ENCODE measurements at regions not wholly inside any gene's neighbourhood (a gene's known extent, or its start where the extent isn't known, plus 50 kb on each side); places are given as distances from the start of the nearest gene placed in this dataset.

DNA sequence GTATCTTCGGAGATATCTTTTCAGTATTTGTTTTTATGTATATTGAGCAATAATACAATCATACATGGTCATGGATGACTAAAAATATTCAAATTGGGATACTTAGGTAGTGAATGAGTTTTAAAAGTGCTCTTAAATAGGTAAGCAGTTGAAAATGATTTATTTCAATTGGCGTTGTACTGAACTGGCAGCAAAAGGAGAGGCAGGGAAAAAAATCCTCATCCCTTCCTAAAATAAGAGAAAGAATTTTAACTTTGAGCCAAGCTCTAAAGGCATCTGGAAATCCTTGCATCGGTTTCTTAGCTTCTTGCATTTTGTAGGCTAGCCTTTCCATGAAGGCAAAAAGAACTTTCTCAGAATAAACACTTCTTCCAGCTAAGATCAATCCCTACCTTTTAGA, 125.2 kb downstream of the MGST1 start:
- Histone ChIP-seq H3K36me3 (ENCODE audit: control insufficient read depth, insufficient read depth, low read length) (no peaks in the 10 kb centered on the region), H3K4me1 (ENCODE audit: control insufficient read depth, extremely low read depth, insufficient read depth, low read length) (no peaks in the 10 kb centered on the region)

DNA sequence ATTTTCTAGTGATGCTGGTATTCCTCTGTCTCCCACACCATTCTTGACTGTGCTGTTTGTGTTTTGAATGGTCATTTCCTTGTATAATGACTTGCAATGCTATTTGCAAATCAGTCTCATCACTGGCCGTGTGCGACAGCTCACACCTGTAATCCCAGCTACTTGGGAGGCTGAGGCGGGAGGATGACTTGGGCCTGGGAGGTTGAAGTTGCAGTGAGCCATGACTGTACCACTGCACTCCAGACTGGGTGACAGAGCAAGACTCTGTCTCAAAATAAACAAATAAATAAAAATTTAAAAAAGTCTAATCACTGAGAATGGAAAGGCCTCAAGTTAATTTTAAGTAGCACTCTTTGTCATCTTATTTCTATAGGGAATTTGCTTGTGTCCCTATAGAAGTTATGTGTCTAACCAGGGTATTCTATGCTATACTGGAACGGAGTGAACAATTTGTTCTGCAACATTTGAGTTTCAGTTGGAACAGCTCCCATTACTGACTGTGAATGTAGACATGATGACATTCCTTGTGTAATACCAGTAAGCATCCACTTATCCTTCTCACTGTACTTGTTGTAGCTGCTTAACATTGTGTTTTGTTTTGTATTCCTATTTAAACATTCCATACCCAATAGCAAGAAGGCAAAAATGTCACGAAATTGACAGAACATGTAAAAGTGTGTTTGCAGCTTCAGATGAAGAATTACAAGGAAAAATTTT, 126.3 kb downstream of the MGST1 start:
- peak; percentile 18 to 80 for DNase-seq (ENCODE audit: low read depth in 2 of 2)
- Histone ChIP-seq H4K20me1 (ENCODE audit: control insufficient read depth, extremely low read depth, insufficient read depth, low read length) (no peaks in the 10 kb centered on the region), H3K27me3 (ENCODE audit: control insufficient read depth, insufficient read depth, low read length) (no peaks in the 10 kb centered on the region), H3K4me1 (ENCODE audit: control insufficient read depth, extremely low read depth, insufficient read depth, low read length) (no peaks in the 10 kb centered on the region), H3K4me3 (replicated peaks in 1 of 4; ENCODE audit: control extremely low read depth in 1 of 4, insufficient read depth in 1 of 4, low read depth in 3 of 4, low read length in 4 of 4) (no peak overlapping the region), H2AFZ (ENCODE audit: low read length) (no peak overlapping the region), H3K36me3 (ENCODE audit: control insufficient read depth, insufficient read depth, low read length) (no peaks in the 10 kb centered on the region), H3K27ac (ENCODE audit: insufficient read depth, low read length) (no peak overlapping the region), H3K4me2 (ENCODE audit: extremely low read depth, insufficient read depth, low read length) (no peak overlapping the region), H3K79me2 (ENCODE audit: control insufficient read depth, insufficient read depth, low read length) (no peaks in the 10 kb centered on the region), H3K9ac (ENCODE audit: insufficient read depth, low read length) (no peak overlapping the region), H3K9me3 (ENCODE audit: control insufficient read depth, insufficient read depth, low read depth, low read length) (no peaks in the 10 kb centered on the region)
- TF ChIP-seq EZH2 (IDR thresholded peaks at IDR 0.05; ENCODE audit: low read length, missing control alignments), result no peak
- TF ChIP-seq, protein P1, sequence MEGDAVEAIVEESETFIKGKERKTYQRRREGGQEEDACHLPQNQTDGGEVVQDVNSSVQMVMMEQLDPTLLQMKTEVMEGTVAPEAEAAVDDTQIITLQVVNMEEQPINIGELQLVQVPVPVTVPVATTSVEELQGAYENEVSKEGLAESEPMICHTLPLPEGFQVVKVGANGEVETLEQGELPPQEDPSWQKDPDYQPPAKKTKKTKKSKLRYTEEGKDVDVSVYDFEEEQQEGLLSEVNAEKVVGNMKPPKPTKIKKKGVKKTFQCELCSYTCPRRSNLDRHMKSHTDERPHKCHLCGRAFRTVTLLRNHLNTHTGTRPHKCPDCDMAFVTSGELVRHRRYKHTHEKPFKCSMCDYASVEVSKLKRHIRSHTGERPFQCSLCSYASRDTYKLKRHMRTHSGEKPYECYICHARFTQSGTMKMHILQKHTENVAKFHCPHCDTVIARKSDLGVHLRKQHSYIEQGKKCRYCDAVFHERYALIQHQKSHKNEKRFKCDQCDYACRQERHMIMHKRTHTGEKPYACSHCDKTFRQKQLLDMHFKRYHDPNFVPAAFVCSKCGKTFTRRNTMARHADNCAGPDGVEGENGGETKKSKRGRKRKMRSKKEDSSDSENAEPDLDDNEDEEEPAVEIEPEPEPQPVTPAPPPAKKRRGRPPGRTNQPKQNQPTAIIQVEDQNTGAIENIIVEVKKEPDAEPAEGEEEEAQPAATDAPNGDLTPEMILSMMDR (conservative IDR thresholded peaks at IDR 0.05 in 1 of 2, IDR thresholded peaks at IDR 0.05 in 1 of 2; ENCODE audit: low read depth in 1 of 2, low read length in 2 of 2), result peak in 1 of 2 donors; percentile 10

More for the DNA sequence above, 125.2 kb downstream of the MGST1 start:
- no peaks in the 10 kb centered on the region for H3K79me2 ChIP-seq (ENCODE audit: control insufficient read depth, insufficient read depth, low read length)
- H3K4me2 ChIP-seq (ENCODE audit: extremely low read depth, insufficient read depth, low read length), result no peak overlapping the region
- no peak overlapping the region for H3K27ac ChIP-seq (ENCODE audit: insufficient read depth, low read length)
- H4K20me1 ChIP-seq (ENCODE audit: control insufficient read depth, extremely low read depth, insufficient read depth, low read length), result no peaks in the 10 kb centered on the region
- H3K9me3 ChIP-seq (ENCODE audit: control insufficient read depth, insufficient read depth, low read depth, low read length), result no peaks in the 10 kb centered on the region
- no peak overlapping the region for H2AFZ ChIP-seq (ENCODE audit: low read length)
- H3K9ac ChIP-seq (ENCODE audit: insufficient read depth, low read length), result no peak overlapping the region
- TF ChIP-seq EZH2 (IDR thresholded peaks at IDR 0.05; ENCODE audit: low read length, missing control alignments), result no peak
- TF ChIP-seq, protein P1 (conservative IDR thresholded peaks at IDR 0.05 in 1 of 2, IDR thresholded peaks at IDR 0.05 in 1 of 2; ENCODE audit: low read depth in 1 of 2, low read length in 2 of 2), result no peak
- no peaks in the 10 kb centered on the region for H3K27me3 ChIP-seq (ENCODE audit: control insufficient read depth, insufficient read depth, low read length)
- no peak overlapping the region for H3K4me3 ChIP-seq (replicated peaks in 1 of 4; ENCODE audit: control extremely low read depth in 1 of 4, insufficient read depth in 1 of 4, low read depth in 3 of 4, low read length in 4 of 4)
- DNase-seq (ENCODE audit: low read depth in 2 of 2), result no peak

DNA sequence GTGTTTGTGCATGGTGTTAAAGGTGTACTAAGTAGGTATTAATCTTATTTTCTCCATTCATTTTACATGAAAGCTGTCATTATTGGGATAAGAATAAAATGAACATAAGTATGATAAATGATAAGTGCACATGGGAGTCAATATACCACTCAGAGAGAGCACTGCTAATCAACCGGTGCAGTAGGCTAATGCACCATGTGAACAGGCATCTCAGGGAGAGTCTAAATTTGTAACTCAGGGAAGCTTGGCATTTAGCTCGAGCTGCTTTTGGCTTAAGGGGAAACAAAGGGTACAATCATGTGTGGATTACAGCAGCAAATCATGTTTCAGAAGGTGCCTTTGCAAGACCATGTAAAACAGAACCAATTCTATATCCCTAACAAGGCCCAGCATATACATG, 127.4 kb downstream of the MGST1 start:
- H3K36me3 ChIP-seq (ENCODE audit: control insufficient read depth, insufficient read depth, low read length), result no peaks in the 10 kb centered on the region
- no peak overlapping the region for H2AFZ ChIP-seq (ENCODE audit: low read length)
- no peak overlapping the region for H3K4me2 ChIP-seq (ENCODE audit: extremely low read depth, insufficient read depth, low read length)
- no peak for DNase-seq (ENCODE audit: low read depth in 2 of 2)
- no peak overlapping the region for H3K4me3 ChIP-seq (replicated peaks in 1 of 4; ENCODE audit: control extremely low read depth in 1 of 4, insufficient read depth in 1 of 4, low read depth in 3 of 4, low read length in 4 of 4)
- no peaks in the 10 kb centered on the region for H3K79me2 ChIP-seq (ENCODE audit: control insufficient read depth, insufficient read depth, low read length)
- TF ChIP-seq EZH2 (IDR thresholded peaks at IDR 0.05; ENCODE audit: low read length, missing control alignments), result no peak
- TF ChIP-seq, protein P1 (conservative IDR thresholded peaks at IDR 0.05 in 1 of 2, IDR thresholded peaks at IDR 0.05 in 1 of 2; ENCODE audit: low read depth in 1 of 2, low read length in 2 of 2), result no peak
- no peaks in the 10 kb centered on the region for H4K20me1 ChIP-seq (ENCODE audit: control insufficient read depth, extremely low read depth, insufficient read depth, low read length)
- no peaks in the 10 kb centered on the region for H3K27me3 ChIP-seq (ENCODE audit: control insufficient read depth, insufficient read depth, low read length)
- no peak overlapping the region for H3K9ac ChIP-seq (ENCODE audit: insufficient read depth, low read length)
- H3K27ac ChIP-seq (ENCODE audit: insufficient read depth, low read length), result no peak overlapping the region
- H3K9me3 ChIP-seq (ENCODE audit: control insufficient read depth, insufficient read depth, low read depth, low read length), result no peaks in the 10 kb centered on the region
- H3K4me1 ChIP-seq (ENCODE audit: control insufficient read depth, extremely low read depth, insufficient read depth, low read length), result no peaks in the 10 kb centered on the region
